ENCODE measurements at regions not wholly inside any gene's neighbourhood (a gene's known extent, or its start where the extent isn't known, plus 50 kb on each side); places are given as distances from the start of the nearest gene placed in this dataset.

DNA sequence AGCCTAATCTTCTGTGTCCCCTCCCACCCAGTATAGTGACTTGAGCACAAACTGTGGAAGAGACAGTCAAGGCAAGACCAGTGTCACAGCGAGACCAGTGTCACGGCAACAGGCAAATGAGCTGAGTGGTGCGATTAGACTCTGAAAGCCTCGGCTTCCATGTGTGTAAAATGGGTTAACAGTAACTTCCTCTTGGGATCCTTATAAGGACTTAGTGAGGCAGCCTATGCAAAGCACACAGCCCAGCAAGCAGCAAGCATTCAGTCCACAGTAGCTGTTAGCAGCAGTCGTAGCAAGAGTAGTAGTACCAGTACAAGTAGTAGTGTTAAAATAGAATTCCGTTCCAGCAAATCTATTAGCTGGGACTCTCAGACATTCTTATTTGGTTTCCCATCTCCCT is 334.1 kb downstream of the GABRB3 start:
- Histone ChIP-seq H3K36me3 (ENCODE audit: control insufficient read depth, low read length) (no peaks in the 10 kb centered on the region), H3K4me3 (ENCODE audit: low read length) (no peak overlapping the region), H3K27ac (ENCODE audit: low read depth, low read length) (no peak overlapping the region), H3F3A (ENCODE audit: control insufficient read depth, insufficient read depth) (no peaks in the 10 kb centered on the region), H3K4me2 (ENCODE audit: low read length) (no peak overlapping the region), H3K79me2 (ENCODE audit: control insufficient read depth, low read length) (no peaks in the 10 kb centered on the region), H3K4me1 (ENCODE audit: control insufficient read depth, low read length) (no peaks in the 10 kb centered on the region), H3K27me3 (ENCODE audit: control insufficient read depth, low read length) (no peaks in the 10 kb centered on the region), H3K9me2 (replicated peaks; ENCODE audit: control insufficient read depth, low read length) (no peaks in the 10 kb centered on the region), H3K9me3 (ENCODE audit: control insufficient read depth, insufficient read depth, low read length) (peaks cover 26% of the 10 kb centered on the region; the same call in 1 of the 2 replicates), H4K20me1 (ENCODE audit: control insufficient read depth, insufficient read depth, low read depth, low read length) (no peaks in the 10 kb centered on the region)
- no peak for TF ChIP-seq CTCF (IDR thresholded peaks at IDR 0.05; ENCODE audit: low read depth, low read length, poor library complexity, severe bottlenecking)
- TF ChIP-seq EZH2phosphoT487 (IDR thresholded peaks at IDR 0.05; ENCODE audit: borderline replicate concordance, low read length), result no peak

GRCh38 chr15:26438316-26438715 is 334.6 kb downstream of the GABRB3 start:
- Histone ChIP-seq H3K27ac (ENCODE audit: low read depth, low read length) (no peak overlapping the region), H3K4me2 (ENCODE audit: low read length) (no peak overlapping the region), H3K27me3 (ENCODE audit: control insufficient read depth, low read length) (no peaks in the 10 kb centered on the region), H3K79me2 (ENCODE audit: control insufficient read depth, low read length) (no peaks in the 10 kb centered on the region), H3K36me3 (ENCODE audit: control insufficient read depth, low read length) (no peaks in the 10 kb centered on the region), H3K4me1 (ENCODE audit: control insufficient read depth, low read length) (no peaks in the 10 kb centered on the region), H4K20me1 (ENCODE audit: control insufficient read depth, insufficient read depth, low read depth, low read length) (no peaks in the 10 kb centered on the region), H3K9me3 (ENCODE audit: control insufficient read depth, insufficient read depth, low read length) (peaks cover 24% of the 10 kb centered on the region; the same call in 1 of the 2 replicates), H3F3A (ENCODE audit: control insufficient read depth, insufficient read depth) (no peaks in the 10 kb centered on the region), H3K4me3 (ENCODE audit: low read length) (no peak overlapping the region), H3K9me2 (replicated peaks; ENCODE audit: control insufficient read depth, low read length) (no peaks in the 10 kb centered on the region)
- TF ChIP-seq CTCF (IDR thresholded peaks at IDR 0.05; ENCODE audit: low read depth, low read length, poor library complexity, severe bottlenecking) (no peak), EZH2phosphoT487 (IDR thresholded peaks at IDR 0.05; ENCODE audit: borderline replicate concordance, low read length) (no peak)

DNA sequence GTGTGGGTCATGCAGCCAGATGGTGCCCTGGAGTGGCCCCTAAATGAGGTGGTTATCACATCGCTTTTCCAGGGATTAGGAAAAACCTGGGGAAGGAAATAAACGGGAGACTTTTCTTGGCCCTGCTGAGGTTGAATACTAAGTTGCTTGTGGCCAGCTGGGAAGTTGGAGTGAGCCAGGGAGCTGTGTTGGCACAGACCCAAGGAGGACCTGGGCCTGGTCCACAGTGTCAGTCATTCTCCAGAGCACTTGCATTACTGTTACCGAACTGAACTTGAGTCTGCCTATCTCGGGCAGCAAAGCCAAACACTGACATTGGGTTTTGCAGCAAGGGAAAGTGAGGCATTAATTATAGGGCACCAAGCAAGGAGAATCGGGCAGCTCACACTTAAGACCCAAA is 339.0 kb downstream of the GABRB3 start:
- no peaks in the 10 kb centered on the region for H4K20me1 ChIP-seq (ENCODE audit: control insufficient read depth, insufficient read depth, low read depth, low read length)
- no peaks in the 10 kb centered on the region for H3K36me3 ChIP-seq (ENCODE audit: control insufficient read depth, low read length)

More for the DNA sequence above, 339.0 kb downstream of the GABRB3 start:
- Histone ChIP-seq H3K9me3 (ENCODE audit: control insufficient read depth, insufficient read depth, low read length) (peaks cover 18% of the 10 kb centered on the region), H3K27me3 (ENCODE audit: control insufficient read depth, low read length) (no peaks in the 10 kb centered on the region), H3K4me3 (ENCODE audit: low read length) (no peak overlapping the region), H3K79me2 (ENCODE audit: control insufficient read depth, low read length) (no peaks in the 10 kb centered on the region), H3K4me1 (ENCODE audit: control insufficient read depth, low read length) (no peaks in the 10 kb centered on the region), H3K27ac (ENCODE audit: low read depth, low read length) (no peak overlapping the region), H3F3A (ENCODE audit: control insufficient read depth, insufficient read depth) (no peaks in the 10 kb centered on the region), H3K4me2 (ENCODE audit: low read length) (no peak overlapping the region), H3K9me2 (replicated peaks; ENCODE audit: control insufficient read depth, low read length) (no peaks in the 10 kb centered on the region)
- TF ChIP-seq EZH2phosphoT487 (IDR thresholded peaks at IDR 0.05; ENCODE audit: borderline replicate concordance, low read length), result no peak
- TF ChIP-seq CTCF (IDR thresholded peaks at IDR 0.05; ENCODE audit: low read depth, low read length, poor library complexity, severe bottlenecking), result no peak
